ENCODE measurements at regions not wholly inside any gene's neighbourhood (a gene's known extent, or its start where the extent isn't known, plus 50 kb on each side); places are given as distances from the start of the nearest gene placed in this dataset.

- no peak for TF ChIP-seq SP1 (IDR thresholded peaks at IDR 0.05; ENCODE audit: low read depth, low read length)
Observed at GRCh38 chr7:47150497-47151260, 431.2 kb downstream of the TNS3 start (continued).

All from H1 (cell line).